Transverse colon (tissue), 4 donors: ENCODE measurements at regions not wholly inside any gene's neighbourhood (a gene's known extent, or its start where the extent isn't known, plus 50 kb on each side); places are given as distances from the start of the nearest gene placed in this dataset.

Experiments
- CTCF ChIP-seq, 5 experiments: fragments of 200-600 bp in 3 of 5; fragments of 450-650 bp in 2 of 5; sonication (generic) in 3 of 5; IDR thresholded peaks; 1 replicate in 2 of 5; 2 replicates in 3 of 5; pipeline ENCODE4 v1.5.1; 2016 to 2017; ENCODE audit warnings: antibody characterized with exemption in 5 of 5, inconsistent platforms in 3 of 5, mild to moderate bottlenecking in 2 of 5, moderate library complexity in 1 of 5
- POLR2A ChIP-seq: fragments of 450-650 bp; IDR thresholded peaks from one replicate; pipeline ENCODE4 v1.6.1; 2016; ENCODE audit warnings: antibody characterized with exemption, mild to moderate bottlenecking, moderate library complexity
- POLR2AphosphoS5 ChIP-seq, 3 donors: sonication (generic); formaldehyde crosslinking; IDR thresholded peaks; one replicate each; pipeline ENCODE4 v1.6.1; 2016; ENCODE audit warnings: antibody characterized with exemption in 3 of 3

DNA sequence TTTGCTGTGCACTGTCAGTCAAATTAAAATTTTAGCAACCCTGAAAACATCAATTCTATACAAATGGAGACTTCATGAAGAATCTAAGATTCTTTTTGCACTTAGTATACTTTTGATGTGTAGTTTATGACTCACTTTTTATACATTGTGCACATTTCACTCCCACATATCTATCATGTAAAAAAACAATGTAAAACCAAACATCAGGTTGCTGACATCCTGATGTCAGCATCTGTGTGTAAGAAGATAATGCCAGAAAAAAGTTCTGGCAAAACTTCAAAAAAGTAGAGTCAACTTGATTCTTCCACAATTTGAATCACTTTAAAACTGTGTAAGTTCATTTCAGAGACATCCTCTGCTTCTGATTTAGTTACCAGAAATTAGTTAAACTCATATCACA lies 115.7 kb downstream of the CENPF start:
- no peak for TF ChIP-seq POLR2AphosphoS5 (IDR thresholded peaks at IDR 0.05)
- TF ChIP-seq CTCF (IDR thresholded peaks at IDR 0.05), result no peak
- TF ChIP-seq POLR2A, result no peak
